Astrocyte of the spinal cord (primary cell): ENCODE measurements at regions not wholly inside any gene's neighbourhood (a gene's known extent, or its start where the extent isn't known, plus 50 kb on each side); places are given as distances from the start of the nearest gene placed in this dataset.

ENCODE experiments used
- DNase-seq: peaks from one replicate; pipeline ENCODE4 v3.0.0; 2011; ENCODE audit warnings: low read depth, low spot score
- H3K4me3 ChIP-seq: 2 replicates; pipeline ENCODE4 v1.5.1; 2011; ENCODE audit warnings: low read depth, mild to moderate bottlenecking, low read length, moderate library complexity
- CTCF ChIP-seq: IDR thresholded peaks from 2 replicates; pipeline ENCODE4 v1.5.1; 2012; ENCODE audit warnings: low read depth, mild to moderate bottlenecking, low read length, inconsistent platforms
- in situ Hi-C: cut with HindIII; loops from 2 replicates; pipeline ENCODE4 v1.10.0; 2017; ENCODE audit warnings: low sequenced_read_pairs

GRCh38 chrX:140572724-140573123 lies 67.9 kb upstream of the SOX3 start:
- DNase-seq, result peak; percentile 39
- peak; percentile 72 for TF ChIP-seq CTCF
- in situ Hi-C loops, result no loop called here
- no peak overlapping the region for H3K4me3 ChIP-seq

GRCh38 chrX:140563893-140564292 lies 59.0 kb upstream of the SOX3 start:
- H3K4me3 ChIP-seq, result no peak overlapping the region
- DNase-seq, result no peak
- no peak for TF ChIP-seq CTCF
- in situ Hi-C loops, result no loop called here
